NCI-H2029 treated with DMSO at 0.1 percent for 48 hours (cell line): ENCODE measurements at regions not wholly inside any gene's neighbourhood (a gene's known extent, or its start where the extent isn't known, plus 50 kb on each side); places are given as distances from the start of the nearest gene placed in this dataset.
"Not testable (repeated sequence)": the region's sequence is repeated elsewhere in the genome, so short reads cannot be mapped to it uniquely, and the experiment has no call there.

ENCODE experiments used
- DNase-seq: peaks from one replicate; lab custom pipeline; 2025; lab: John Stamatoyannopoulos, UW

DNA sequence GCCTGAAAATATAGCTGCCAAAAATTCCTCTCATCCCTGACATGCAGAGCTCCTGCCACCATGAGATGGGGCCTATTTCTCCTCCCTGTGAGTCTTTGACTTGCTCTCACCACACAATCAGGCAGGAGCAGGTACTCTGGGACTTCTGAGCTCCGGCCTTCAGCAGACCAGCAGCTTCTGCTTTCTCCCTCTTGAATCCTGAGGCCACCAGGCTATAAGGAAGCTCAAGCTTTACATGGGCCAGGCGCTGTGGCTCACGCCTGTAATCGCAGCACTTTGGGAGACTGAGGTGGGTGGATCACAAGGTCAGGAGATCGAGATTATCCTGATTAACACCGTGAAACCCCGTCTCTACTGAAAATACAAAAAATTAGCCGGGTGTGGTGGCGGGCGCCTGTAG lies 238.7 kb upstream of the RREB1 start:
- no peak for DNase-seq

DNA sequence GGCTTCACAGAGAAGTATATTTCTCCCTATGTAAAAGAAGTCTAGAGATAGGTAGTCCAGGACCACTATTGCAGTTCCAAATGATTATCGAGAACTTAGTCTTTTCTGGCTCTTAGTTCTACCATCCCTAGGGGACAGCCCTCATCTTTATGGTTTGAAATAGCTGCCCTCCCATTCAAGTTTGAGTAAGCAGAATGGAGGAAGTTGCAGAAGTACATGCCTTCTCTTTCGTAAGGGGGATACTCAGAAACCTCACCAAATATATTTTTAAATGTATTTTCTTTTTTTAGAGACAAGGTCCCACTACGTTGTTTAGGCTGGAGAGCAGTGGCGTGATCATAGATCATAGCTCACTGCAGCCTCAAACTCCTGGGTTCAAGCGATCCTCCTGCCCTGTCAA lies 236.8 kb upstream of the RREB1 start:
- DNase-seq: no peak

DNA sequence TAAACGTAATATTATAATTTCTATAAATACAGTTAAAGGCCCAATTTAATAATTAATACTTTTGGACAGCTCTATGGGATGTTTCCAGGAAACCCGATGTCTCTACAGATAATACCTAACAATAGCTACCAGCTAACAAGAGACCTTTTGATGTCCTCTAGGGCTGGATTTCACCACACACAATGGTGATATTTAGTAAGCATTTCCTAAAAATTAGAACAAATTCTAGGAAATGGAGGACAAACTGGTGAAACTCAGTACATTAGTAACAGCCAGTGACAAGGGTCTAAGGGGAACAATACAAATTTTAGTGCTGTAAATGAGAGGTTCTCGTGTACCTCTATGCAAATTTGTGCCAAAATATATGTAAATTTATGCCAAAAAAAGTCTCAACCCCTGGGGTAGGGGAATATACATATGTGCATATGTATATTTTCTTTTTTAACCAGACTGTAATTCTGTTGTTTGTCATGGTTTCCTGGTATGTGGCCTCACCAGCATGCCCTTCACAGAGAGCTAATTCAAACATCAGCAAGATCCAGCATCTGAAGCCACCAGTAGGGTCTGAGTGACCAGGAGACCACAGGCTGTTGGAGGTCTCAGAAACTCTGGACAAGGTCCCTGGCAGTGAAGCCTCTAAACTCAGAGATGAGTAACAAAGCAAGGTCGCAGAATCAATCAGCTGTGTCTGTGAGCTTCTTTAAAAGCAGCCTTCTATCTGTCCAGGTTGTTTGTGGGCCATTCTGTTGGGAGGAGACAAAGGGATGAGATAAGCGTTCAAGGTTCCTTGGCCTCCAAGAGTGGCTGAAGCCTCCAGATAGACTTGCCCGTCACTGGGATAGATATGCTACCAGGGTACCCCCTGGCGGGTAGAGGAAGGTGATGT lies 235.1 kb upstream of the RREB1 start:
- DNase-seq: no peak

DNA sequence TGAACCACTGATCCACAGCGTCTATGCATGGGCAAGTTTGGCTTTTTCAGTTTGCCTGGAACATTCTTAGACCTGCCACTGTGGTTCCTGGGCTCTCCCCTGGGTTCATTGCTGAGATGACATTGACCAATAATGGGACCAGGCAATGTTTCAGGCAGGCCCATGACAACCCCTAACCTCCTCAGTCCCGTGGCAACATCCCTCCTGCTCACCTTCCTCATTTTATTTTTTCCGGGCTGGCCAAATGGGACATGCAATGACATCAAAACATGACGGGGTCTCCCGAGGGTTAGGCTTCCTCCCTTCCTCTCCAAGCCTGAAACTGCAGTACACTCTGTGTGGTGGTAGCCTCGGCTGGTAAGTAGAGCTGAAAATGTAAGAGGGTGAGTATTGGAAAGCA lies 234.0 kb upstream of the RREB1 start:
- no peak for DNase-seq

DNA sequence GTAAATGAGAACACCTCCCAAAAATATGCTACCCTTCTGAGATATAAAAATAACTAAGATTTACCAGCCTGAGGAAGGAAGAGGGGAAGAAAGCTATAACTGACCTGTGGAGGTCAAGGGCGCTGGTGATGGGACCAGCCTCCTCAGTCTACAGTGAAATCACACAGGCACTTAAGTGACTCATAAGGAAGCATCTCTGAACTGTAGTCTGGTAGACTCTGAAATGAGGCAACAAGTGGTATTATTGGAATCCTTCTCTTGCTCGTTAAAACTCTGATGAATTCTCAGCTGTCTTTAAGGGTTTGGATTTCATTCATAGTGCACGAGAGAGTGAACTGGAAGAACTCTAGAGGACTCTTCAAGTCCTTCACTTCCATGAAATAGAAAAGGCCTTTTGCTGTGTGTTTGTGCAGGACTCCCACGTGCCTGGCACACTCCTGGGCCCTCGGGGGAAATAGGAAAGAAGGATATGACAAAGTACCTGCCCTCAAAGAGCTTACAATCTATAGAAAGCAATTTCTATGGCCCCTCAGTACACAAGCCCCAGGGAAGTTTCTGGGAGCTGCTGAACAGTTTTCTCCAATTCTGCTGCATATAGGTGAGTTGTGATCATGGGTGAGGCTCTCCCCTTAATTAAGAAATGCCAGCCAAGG lies 231.8 kb upstream of the RREB1 start:
- no peak for DNase-seq

DNA sequence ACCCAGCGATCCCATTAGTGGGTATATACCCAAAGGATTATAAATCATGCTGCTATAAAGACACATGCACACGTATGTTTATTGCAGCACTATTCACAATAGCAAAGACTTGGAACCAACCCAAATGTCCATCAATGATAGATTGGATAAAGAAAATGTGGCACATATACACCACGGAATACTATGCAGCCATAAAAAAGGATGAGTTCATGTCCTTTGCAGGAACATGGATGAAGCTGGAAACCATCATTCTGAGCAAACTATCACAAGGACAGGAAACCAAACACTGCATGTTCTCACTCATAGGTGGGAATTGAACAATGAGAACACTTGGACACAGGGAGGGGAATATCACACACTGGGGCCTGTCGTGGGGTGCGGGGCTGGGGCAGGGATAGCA lies 230.0 kb upstream of the RREB1 start:
- not testable (repeated sequence) for DNase-seq

DNA sequence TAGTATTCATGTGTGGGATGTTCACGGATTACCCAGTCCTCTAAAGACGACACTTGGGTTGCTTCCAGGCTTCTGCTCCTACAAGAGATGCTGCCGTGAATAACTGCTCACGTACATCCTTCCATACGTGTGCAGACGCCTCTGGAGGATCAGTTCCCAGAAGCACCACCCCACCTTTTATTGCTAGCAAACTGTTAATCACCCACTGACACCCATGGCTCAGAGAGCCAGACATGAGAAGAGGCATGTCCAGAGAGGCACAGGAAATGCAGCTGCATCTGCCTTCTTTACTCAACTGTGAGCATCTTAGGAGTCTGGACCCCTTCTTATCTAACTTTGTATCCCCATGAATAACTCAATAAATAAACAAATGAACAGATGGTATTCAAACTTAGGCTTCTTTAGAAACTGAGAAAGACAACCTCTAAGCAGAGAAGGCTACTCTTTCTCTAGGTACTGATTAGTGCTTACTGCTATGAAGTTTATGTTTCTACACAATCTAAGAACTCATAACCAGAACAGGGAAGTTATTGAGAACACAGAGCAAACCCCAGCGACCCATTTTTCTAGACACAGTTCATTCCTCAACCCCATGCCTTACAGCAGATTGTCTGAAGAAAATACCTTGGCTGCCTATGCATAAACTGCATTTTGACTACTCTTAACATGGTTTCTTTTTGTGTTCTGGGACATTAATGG lies 228.7 kb upstream of the RREB1 start:
- no peak for DNase-seq

DNA sequence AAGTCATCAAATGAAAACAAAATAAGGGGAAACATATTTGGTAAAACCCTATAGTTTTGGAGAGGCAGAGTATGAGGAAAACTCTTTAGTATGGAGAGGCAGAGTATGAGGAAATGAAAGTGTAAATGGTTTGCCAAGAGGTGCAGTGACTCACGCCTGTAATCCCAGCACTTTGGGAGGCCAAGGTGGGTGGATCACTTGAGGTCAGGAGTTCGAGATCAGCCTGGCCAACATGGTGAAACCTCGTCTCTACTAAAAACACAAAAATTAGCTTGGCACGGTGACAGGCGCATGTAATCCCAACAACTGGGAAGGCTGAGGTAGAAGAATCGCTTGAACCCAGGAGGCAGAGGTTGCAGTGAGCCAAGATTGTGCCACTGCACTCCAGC lies 228.2 kb upstream of the RREB1 start:
- not testable (repeated sequence) for DNase-seq

DNA sequence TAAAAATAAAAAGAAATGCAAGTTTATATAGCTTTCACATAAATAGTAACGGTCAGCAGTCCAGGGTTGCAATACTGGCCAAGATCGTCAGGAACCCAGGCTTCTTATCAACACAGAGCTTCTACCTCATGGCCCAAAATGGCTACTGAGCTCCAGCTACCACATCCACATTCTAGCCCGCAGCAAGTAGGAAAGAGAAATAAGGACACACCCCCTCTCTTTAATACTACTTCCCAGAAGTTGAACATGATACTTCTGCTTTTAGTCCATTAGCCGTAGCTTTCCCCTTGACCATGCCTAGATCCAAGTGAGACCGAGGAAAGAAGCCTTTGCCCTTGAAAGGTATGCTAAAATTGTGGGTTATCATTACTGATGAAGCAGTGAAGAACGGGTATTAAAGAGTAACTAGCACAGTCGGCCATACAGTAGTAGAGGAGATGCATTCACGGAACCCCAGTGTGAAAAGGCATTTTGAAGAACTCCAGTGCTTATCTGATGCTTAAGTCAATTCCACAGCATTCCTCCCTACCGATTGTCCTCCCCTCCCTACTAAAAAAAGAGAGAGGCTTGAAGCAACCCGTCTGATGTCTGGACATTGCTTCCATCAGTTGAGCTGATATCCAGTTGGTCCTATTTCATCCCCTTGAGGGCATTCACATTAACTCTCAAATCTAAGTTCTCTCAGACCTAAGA lies 226.9 kb upstream of the RREB1 start:
- DNase-seq: no peak

DNA sequence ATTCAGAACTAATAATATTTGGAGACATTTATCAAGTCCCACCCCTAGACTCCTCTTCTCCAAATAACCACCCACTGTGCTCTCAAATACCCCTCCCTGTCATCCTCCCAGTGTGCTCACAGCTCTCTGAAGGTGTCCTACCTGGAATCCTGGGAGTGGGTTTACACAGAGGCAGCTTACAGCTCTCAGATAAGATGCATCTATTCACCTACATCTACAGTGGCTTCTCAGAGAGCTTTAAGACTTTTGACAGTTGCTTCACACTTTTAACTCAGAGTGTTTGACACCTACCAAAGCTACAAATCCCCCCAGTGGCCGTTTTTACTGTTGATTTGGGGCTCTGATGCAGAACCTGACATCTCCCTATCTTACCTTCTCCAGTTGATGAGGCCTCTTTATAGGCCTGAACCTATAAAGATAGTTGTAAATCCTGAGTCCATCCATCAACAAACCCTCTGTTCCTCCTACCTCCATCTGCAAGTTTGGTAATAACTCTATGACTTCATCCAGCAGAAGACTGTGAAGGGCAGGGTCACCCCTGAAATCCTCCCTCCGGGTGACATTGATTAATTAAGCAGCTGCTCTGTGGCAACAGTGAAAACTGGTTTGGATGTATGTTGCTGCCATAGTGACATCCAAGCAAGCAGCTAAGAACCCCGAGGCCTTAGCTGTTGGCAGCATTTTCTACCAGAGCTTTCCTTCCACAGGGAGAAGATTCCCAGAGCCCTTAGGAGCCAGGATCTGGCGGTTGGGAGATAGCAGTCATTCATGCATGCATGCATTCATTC lies 226.1 kb upstream of the RREB1 start:
- DNase-seq: no peak

DNA sequence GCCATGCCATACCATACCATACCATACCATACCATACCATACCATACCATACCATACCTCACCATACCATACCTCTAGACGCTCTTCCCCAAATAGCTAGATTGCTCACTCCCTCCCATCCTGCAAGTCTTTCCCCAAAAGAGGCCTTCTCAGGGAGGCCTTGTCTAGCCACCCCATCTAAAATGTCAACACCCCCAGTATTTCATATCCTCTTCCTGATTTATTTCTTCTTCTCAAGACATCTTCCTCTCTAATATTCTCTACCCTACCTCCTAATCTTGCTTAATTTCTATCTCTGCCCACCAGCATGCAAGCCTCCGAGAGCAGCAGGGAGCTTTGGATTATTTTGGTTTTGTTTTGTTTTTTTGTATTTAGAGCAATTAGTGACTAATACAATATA lies 225.2 kb upstream of the RREB1 start:
- no peak for DNase-seq

DNA sequence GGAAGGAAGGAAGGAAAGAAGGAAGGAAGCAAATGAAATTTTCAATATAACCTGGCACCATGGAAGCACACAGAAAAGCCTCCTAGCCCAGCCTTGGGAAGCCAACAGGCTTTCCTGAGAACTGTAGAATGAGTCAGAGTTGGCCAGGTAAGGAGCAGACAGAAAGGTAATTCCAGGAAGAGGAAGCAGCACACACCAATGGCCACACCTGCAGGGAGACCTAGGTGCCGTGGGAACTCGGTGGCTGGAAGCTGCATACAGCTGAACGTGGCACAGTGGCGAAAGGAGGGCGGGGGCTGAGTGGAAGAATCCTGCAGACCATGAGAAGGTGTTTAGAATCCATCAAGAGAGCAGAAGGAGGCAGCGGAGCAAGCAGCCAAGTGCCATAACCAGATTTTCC lies 224.8 kb upstream of the RREB1 start:
- no peak for DNase-seq

DNA sequence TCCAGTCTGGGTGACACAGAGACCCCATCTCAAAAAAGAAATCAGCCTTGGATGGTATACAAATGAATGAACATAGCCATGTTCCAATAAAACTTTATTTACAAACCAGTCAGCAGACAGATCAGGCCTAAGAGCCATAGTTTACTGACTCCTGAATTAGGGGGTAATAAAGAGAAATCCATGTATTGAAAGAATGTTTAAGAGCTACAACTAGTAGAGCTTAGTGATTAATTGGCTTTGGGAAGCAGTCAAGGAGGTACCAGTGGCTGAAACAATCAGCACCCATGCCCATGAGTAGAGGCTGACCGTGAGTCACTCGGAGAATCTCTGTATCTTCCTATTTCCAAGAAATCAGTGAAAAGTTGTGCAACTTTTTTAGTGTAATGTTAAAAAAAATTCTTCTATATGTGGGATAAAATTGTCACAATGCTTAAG lies 223.6 kb upstream of the RREB1 start:
- DNase-seq: no peak

DNA sequence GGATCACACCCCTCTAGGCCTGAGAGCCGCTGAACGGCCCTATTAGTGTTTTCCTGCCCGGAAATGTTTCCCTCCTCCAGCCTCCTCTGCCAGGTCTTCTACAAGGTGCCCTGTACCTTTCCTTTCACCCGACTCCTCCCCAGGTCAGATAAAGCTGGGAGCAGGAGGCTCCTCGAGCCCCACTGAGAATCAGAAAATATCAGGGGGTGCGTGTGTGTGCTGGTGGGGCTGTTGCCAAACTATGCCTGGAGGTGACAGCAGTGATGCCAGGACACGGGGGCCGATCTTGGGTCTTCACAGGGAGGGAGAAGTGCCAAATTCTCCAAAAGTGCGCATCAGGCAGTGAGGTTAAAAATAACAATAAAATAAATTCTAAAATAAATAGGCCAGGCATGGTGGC lies 222.8 kb upstream of the RREB1 start:
- DNase-seq: no peak

DNA sequence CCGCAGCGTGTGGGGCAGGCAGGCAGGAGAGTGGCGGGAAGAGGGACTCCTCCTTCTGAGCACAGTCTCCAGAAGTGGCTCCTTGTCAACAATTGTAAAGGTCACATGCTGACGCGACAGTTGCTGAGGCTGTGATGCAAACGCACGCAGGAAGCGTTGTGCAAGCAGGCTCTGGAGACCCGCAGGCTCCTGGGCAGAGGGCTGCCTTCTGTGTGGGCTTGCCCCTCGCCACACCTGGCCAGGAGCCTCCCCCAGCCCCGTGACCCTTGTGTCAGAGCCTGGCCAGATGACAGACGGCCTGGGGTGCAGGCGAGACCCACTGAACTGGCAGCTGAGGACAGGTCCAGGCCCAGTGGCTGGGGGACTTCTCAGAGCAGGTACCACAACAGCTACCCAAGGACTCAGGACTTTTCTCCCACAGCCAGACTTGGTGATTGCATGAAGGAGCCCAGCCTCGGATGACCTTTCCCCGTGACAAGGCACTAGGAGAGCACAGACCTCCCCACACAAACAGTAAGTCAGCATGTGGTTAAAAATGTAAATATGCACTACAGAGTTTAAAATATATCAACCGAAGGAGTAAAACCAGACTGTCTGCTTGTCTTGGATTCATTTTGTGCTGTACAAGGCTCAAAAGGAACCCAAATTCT lies 222.1 kb upstream of the RREB1 start:
- peak; percentile 27 for DNase-seq

DNA sequence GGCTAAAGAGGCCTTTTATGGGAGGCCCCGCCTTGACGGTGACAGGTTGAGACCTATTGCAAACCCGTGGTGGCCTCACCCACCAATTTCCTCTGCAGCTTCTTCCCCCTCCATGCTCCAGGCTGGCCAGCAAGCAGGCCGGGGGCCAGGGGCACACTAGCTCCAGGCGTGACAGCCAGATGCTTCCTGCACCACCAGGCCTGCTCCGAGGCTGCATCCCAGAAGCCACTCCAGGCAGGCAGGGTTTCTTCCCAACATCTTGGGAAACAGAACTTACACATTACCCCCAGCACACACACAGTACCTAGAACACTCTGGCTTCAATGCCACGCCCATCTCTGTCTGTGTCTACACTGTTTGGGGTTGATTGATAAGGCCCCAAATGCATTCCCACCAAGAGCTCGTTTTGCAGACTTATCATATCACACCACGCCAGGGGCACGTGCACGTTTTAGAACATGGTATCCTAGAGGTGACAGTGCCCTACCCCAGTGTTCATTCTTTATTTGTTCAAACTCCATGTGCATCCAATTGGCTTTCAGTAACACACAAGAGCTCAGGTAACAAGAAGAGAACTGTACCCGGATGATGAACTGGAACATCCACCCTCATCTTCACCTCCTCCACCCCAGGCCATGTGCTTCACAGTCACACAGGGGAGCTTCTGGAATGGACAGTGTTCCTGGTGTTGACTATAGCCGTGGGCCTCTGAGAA lies 221.4 kb upstream of the RREB1 start:
- DNase-seq: no peak

DNA sequence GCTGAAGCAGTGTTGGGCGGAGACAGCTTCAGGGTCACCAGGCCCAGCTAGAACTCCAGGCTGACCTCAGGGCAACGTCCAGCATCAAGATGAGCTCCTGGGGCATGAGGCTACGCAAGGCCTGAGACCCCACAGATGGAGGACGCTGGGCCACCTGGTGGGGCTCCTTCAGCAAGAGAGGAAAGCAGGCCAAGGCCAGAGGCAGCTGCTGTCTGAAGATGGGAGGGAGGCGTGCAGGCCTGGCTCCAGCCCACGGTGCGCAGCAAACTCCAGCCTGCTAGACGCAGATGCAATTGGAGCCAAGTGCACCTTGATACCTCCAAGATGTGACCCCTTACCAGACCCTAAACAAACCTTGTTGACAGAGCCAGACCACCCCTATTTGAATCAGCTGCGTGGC lies 220.9 kb upstream of the RREB1 start:
- no peak for DNase-seq

DNA sequence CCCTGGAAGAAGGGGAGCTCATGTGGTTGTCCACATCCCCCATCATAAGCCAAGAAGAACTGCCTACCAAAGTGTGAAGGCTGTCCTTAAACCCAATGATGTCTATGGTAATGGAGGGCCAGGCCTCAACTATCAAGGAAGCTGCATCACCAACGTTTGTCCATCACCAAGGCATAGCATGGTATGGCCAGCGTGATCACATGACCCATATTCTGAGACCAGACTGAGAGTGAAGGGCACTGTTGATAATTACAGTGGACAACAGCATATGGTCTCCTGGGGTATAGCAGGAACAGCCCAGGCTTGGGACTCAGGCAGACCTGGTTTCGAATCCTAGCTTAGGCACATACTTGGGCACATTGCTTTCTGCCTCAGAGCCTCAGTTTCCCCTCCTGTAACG lies 218.2 kb upstream of the RREB1 start:
- DNase-seq: no peak

DNA sequence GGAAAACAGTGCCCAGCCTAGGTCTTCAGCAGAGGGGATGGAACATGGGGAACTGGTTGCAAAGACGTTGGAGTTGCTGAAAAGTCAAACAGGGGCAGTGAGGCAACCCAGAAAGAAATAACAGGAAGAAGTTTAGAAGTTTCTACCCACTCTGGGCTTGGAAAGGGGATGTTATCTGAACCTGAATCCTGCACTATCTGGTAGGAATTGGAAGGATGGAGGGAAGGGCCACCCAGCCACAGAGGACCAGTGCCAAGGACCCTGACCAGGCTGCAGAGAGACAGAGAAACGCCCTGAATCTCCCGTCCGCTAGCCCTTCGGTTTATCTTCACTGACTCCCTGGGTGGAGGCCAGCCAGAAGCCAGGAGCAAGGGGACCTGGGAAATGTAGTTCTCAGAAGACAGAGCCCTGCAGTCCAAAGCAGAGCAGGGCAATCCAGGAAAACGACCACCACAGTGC lies 217.3 kb upstream of the RREB1 start:
- DNase-seq: no peak

DNA sequence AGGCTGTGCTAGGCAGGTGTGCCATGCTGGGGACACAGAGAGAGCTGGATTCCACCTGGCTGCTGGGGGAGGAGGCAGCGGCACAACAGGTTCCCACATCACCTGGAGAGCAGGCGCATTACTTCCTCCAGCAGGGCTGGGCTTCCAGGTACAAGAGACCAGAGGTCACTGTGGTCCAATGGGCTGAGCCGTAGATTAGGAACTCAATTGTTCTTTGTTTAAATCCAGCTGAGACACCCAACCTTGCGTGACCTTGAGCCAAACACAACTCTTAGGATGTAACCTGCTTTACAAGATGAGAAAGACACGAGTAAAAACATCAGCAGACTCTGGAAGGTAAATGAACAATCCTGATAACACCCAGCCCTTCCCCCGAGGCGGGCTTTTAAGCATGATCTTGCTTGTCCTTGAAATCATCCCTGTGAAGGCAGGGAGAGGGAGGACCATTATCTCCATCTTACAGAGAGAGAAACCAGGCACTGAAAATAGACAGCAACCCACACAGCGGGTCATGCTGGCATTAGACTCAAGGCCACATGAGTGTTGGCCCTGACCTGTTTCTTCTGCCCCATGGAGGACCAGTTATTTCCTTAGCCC lies 216.5 kb upstream of the RREB1 start:
- DNase-seq: no peak
